ENCODE measurements at regions not wholly inside any gene's neighbourhood (a gene's known extent, or its start where the extent isn't known, plus 50 kb on each side); places are given as distances from the start of the nearest gene placed in this dataset.

DNA sequence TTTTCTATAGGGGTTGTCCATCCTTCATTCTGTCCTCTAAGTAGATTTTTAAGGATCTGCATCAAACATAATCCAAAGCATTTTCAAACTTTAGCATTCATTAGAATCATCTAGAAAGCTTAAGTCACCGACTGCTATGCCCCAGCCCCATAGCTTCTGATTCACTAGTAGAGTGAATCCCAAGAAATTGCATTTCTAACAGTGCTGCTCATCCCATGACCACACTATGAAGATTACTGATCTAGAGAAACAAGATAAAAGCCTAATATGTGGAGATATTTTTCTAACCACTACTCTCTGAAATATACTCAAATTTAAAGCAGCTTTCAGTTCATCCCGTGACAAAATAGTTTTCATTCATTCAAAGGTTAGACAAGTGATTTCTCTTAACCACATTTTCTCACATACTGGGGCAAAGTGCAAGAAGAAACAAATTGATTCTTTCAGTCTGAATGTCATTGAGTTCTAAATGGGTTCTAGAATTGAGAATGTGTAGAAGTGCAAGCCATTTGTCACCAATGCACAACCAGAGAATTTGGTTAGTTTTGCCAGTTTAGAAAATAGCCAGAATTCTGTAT lies 286.9 kb upstream of the CD180 start:
- POLR2A ChIA-PET: no interaction called here

DNA sequence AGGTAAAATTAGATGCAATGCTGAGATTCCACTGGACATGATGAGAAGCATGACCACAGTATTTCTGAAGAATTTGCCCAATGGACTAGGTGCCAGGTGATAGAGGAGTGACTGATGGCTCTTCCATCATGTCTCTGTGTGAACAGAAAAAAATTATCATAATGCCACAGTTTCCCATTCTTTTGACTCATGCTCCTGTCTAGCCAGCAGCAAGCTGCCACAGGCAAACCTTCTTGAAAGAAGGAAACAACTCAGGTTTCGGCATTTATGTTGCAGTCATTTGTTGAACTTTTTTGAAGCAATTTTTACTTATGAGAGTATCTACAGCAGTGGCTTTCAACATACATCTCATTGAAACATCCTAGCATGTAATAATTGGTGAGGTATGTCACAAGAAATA lies 284.8 kb upstream of the CD180 start:
- ChIA-PET CTCF (interaction anchor here (0.6 kb wide), 1 partner anchor 9 kb away, joined by 3 read pairs; no protein-coding TSS in a partner anchor), POLR2A (no interaction called here)
- Histone ChIP-seq H3K9ac (no peak overlapping the region), H3K27ac (ENCODE audit: low read depth in 2 of 2, low read length in 1 of 2) (no peak overlapping the region), H3K4me1 (ENCODE audit: control insufficient read depth in 1 of 2, insufficient read depth in 2 of 2, low read depth in 1 of 2, low read length in 1 of 2) (peaks cover 0 to 2% of the 10 kb centered on the region in 2 experiments; a peak in 1 of 4 replicates), H3K9me2 (no peaks in the 10 kb centered on the region), H3K4me3 (ENCODE audit: low read depth in 2 of 2, low read length in 1 of 2) (no peak overlapping the region), H3K4me2 (no peak overlapping the region), H4K20me1 (ENCODE audit: insufficient read depth) (no peaks in the 10 kb centered on the region), H3K79me2 (ENCODE audit: insufficient read depth) (no peaks in the 10 kb centered on the region), H3K27me3 (ENCODE audit: insufficient read depth) (no peaks in the 10 kb centered on the region), H3K36me3 (replicated peaks in 1 of 2; ENCODE audit: control insufficient read depth in 1 of 2, insufficient read depth in 2 of 2, low read length in 1 of 2) (no peaks in the 10 kb centered on the region), H2AFZ (ENCODE audit: low read depth) (no peak overlapping the region), H3F3A (replicated peaks; ENCODE audit: insufficient read depth) (no peaks in the 10 kb centered on the region), H3K9me3 (no peaks in the 10 kb centered on the region)
- DNase-seq: no peak
- 100% methylated on average over 1 of the region's 1 CpG for WGBS (ENCODE audit: low lambda C conversion rate)
- TF ChIP-seq FOSL2 (IDR thresholded peaks at IDR 0.05; ENCODE audit: borderline replicate concordance, low read depth): no peak
- TF ChIP-seq POLR2AphosphoS5 (IDR thresholded peaks at IDR 0.05; ENCODE audit: low read depth, low read length): no peak
- no peak for TF ChIP-seq GATA2 (CRISPR knock-in tag; IDR thresholded peaks at IDR 0.05)
- no peak for TF ChIP-seq TAF1 (IDR thresholded peaks at IDR 0.05; ENCODE audit: borderline replicate concordance, low read depth, low read length)
- no peak for TF ChIP-seq RCOR1 (IDR thresholded peaks at IDR 0.05; ENCODE audit: low read length)
- TF ChIP-seq CHD2 (IDR thresholded peaks at IDR 0.05; ENCODE audit: low read length, partially characterized antibody): no peak
- no peak for TF ChIP-seq SIN3A (IDR thresholded peaks at IDR 0.05; ENCODE audit: borderline replicate concordance, low read depth, low read length)
- no peak for TF ChIP-seq SMC3 (IDR thresholded peaks at IDR 0.05; ENCODE audit: low read depth, low read length)

More for the DNA sequence above, 286.9 kb upstream of the CD180 start:
- Histone ChIP-seq H3F3A (replicated peaks; ENCODE audit: insufficient read depth) (no peaks in the 10 kb centered on the region), H3K27me3 (ENCODE audit: insufficient read depth) (no peaks in the 10 kb centered on the region), H3K4me2 (no peak overlapping the region), H3K9me2 (no peaks in the 10 kb centered on the region), H3K9me3 (no peaks in the 10 kb centered on the region), H3K36me3 (replicated peaks in 1 of 2; ENCODE audit: control insufficient read depth in 1 of 2, insufficient read depth in 2 of 2, low read length in 1 of 2) (no peaks in the 10 kb centered on the region), H3K4me1 (ENCODE audit: control insufficient read depth in 1 of 2, insufficient read depth in 2 of 2, low read depth in 1 of 2, low read length in 1 of 2) (peaks cover 0 to 2% of the 10 kb centered on the region in 2 experiments; a peak in 1 of 4 replicates), H3K79me2 (ENCODE audit: insufficient read depth) (no peaks in the 10 kb centered on the region), H2AFZ (ENCODE audit: low read depth) (no peak overlapping the region), H3K4me3 (ENCODE audit: low read depth in 2 of 2, low read length in 1 of 2) (no peak overlapping the region), H4K20me1 (ENCODE audit: insufficient read depth) (no peaks in the 10 kb centered on the region), H3K27ac (ENCODE audit: low read depth in 2 of 2, low read length in 1 of 2) (no peak overlapping the region), H3K9ac (no peak overlapping the region)
- TF ChIP-seq MAX (IDR thresholded peaks at IDR 0.05; ENCODE audit: low read depth) (no peak), SIN3A (IDR thresholded peaks at IDR 0.05; ENCODE audit: borderline replicate concordance, low read depth, low read length) (no peak), RAD21 (IDR thresholded peaks at IDR 0.05; ENCODE audit: low read length) (no peak)
- TF ChIP-seq, protein P1, sequence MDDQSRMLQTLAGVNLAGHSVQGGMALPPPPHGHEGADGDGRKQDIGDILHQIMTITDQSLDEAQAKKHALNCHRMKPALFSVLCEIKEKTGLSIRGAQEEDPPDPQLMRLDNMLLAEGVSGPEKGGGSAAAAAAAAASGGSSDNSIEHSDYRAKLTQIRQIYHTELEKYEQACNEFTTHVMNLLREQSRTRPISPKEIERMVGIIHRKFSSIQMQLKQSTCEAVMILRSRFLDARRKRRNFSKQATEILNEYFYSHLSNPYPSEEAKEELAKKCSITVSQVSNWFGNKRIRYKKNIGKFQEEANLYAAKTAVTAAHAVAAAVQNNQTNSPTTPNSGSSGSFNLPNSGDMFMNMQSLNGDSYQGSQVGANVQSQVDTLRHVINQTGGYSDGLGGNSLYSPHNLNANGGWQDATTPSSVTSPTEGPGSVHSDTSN (IDR thresholded peaks at IDR 0.05): no peak
- CTCF ChIA-PET: no interaction called here
- DNase-seq: no peak
- WGBS (ENCODE audit: low lambda C conversion rate): 19% methylated on average over 2 of the region's 2 CpGs

GRCh38 chr5:67478337-67478736 lies 281.7 kb upstream of the CD180 start:
- no peaks in the 10 kb centered on the region for H3K9me2 ChIP-seq
- H3K9me3 ChIP-seq: no peaks in the 10 kb centered on the region
- no peak overlapping the region for H2AFZ ChIP-seq (ENCODE audit: low read depth)
- POLR2A ChIA-PET: no interaction called here
- no peak overlapping the region for H3K27ac ChIP-seq (ENCODE audit: low read depth in 2 of 2, low read length in 1 of 2)
- no peak overlapping the region for H3K9ac ChIP-seq
- CTCF ChIA-PET: no interaction called here
- H3K27me3 ChIP-seq (ENCODE audit: insufficient read depth): no peaks in the 10 kb centered on the region
- no peaks in the 10 kb centered on the region for H3F3A ChIP-seq (replicated peaks; ENCODE audit: insufficient read depth)
- H3K36me3 ChIP-seq (replicated peaks in 1 of 2; ENCODE audit: control insufficient read depth in 1 of 2, insufficient read depth in 2 of 2, low read length in 1 of 2): no peaks in the 10 kb centered on the region
- no peak for DNase-seq
- no peaks in the 10 kb centered on the region for H3K79me2 ChIP-seq (ENCODE audit: insufficient read depth)
- H4K20me1 ChIP-seq (ENCODE audit: insufficient read depth): no peaks in the 10 kb centered on the region
- TF ChIP-seq FOXJ3 (CRISPR knock-in tag; IDR thresholded peaks at IDR 0.05) (no peak), MXI1 (IDR thresholded peaks at IDR 0.05; ENCODE audit: low read depth, low read length) (no peak)
- WGBS (ENCODE audit: low lambda C conversion rate): 23% methylated on average over 2 of the region's 2 CpGs
- H3K4me2 ChIP-seq: no peak overlapping the region
- H3K4me3 ChIP-seq (ENCODE audit: low read depth in 2 of 2, low read length in 1 of 2): no peak overlapping the region
- peaks cover 0 to 2% of the 10 kb centered on the region in 2 experiments; a peak in 1 of 4 replicates for H3K4me1 ChIP-seq (ENCODE audit: control insufficient read depth in 1 of 2, insufficient read depth in 2 of 2, low read depth in 1 of 2, low read length in 1 of 2)
